ENCODE measurements at regions not wholly inside any gene's neighbourhood (a gene's known extent, or its start where the extent isn't known, plus 50 kb on each side); places are given as distances from the start of the nearest gene placed in this dataset.

DNA sequence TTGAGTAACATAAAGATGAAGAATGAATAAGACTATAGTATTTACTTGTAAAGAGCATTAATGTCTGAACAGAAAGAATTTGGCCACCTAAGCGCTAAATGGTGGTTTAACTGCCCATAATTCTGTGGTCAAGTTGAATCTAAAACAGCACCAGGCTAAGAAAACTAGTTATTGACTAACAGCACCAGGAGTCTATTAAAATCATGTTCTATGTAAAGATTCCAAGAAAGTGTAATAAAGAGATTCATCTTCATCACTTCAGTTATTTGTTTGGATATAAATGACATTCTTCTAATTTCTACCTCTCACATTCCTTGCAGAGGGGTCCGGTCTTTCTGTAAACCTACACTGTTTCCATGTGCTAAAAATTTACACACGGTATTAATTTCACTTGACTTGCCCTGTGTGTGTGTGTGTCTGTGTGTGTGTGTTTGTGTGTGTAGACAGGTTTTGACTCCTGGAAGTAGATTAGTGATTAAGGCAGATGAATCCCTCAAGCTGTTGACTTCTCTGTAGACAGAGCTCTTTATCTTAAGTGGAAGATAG, 84.4 kb downstream of the KLF6 start:
- no peaks in the 10 kb centered on the region for H3K36me3 ChIP-seq (ENCODE audit: control insufficient read depth, insufficient read depth, low read length)
- no peaks in the 10 kb centered on the region for H3K27me3 ChIP-seq (ENCODE audit: control insufficient read depth, insufficient read depth, low read length)
- TF ChIP-seq, protein P1, sequence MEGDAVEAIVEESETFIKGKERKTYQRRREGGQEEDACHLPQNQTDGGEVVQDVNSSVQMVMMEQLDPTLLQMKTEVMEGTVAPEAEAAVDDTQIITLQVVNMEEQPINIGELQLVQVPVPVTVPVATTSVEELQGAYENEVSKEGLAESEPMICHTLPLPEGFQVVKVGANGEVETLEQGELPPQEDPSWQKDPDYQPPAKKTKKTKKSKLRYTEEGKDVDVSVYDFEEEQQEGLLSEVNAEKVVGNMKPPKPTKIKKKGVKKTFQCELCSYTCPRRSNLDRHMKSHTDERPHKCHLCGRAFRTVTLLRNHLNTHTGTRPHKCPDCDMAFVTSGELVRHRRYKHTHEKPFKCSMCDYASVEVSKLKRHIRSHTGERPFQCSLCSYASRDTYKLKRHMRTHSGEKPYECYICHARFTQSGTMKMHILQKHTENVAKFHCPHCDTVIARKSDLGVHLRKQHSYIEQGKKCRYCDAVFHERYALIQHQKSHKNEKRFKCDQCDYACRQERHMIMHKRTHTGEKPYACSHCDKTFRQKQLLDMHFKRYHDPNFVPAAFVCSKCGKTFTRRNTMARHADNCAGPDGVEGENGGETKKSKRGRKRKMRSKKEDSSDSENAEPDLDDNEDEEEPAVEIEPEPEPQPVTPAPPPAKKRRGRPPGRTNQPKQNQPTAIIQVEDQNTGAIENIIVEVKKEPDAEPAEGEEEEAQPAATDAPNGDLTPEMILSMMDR (IDR thresholded peaks at IDR 0.05; ENCODE audit: insufficient read depth, low read length, poor library complexity, severe bottlenecking) = no peak
- DNase-seq (ENCODE audit: low read depth) = no peak
- no peak overlapping the region for H3K4me3 ChIP-seq (ENCODE audit: low read depth, low read length)

GRCh38 chr10:3699916-3700315, 85.1 kb downstream of the KLF6 start:
- TF ChIP-seq, protein P1 (IDR thresholded peaks at IDR 0.05; ENCODE audit: insufficient read depth, low read length, poor library complexity, severe bottlenecking) = no peak
- H3K36me3 ChIP-seq (ENCODE audit: control insufficient read depth, insufficient read depth, low read length) = no peaks in the 10 kb centered on the region
- DNase-seq (ENCODE audit: low read depth) = no peak

GRCh38 chr10:3698312-3698711, 86.7 kb downstream of the KLF6 start:
- no peak for DNase-seq (ENCODE audit: low read depth)
- Histone ChIP-seq H3K27me3 (ENCODE audit: control insufficient read depth, insufficient read depth, low read length) (no peaks in the 10 kb centered on the region), H3K36me3 (ENCODE audit: control insufficient read depth, insufficient read depth, low read length) (no peaks in the 10 kb centered on the region), H3K4me3 (ENCODE audit: low read depth, low read length) (no peak overlapping the region)
- TF ChIP-seq, protein P1 (IDR thresholded peaks at IDR 0.05; ENCODE audit: insufficient read depth, low read length, poor library complexity, severe bottlenecking) = no peak

More at GRCh38 chr10:3699916-3700315, 85.1 kb downstream of the KLF6 start:
- H3K27me3 ChIP-seq (ENCODE audit: control insufficient read depth, insufficient read depth, low read length) = no peaks in the 10 kb centered on the region
- no peak overlapping the region for H3K4me3 ChIP-seq (ENCODE audit: low read depth, low read length)

- H3K36me3 ChIP-seq (ENCODE audit: control insufficient read depth, insufficient read depth, low read length) = no peaks in the 10 kb centered on the region
- DNase-seq (ENCODE audit: low read depth) = no peak
- H3K27me3 ChIP-seq (ENCODE audit: control insufficient read depth, insufficient read depth, low read length) = no peaks in the 10 kb centered on the region
- no peak overlapping the region for H3K4me3 ChIP-seq (ENCODE audit: low read depth, low read length)
- TF ChIP-seq, protein P1 (IDR thresholded peaks at IDR 0.05; ENCODE audit: insufficient read depth, low read length, poor library complexity, severe bottlenecking) = no peak
Observed at GRCh38 chr10:3693698-3694080, 91.3 kb downstream of the KLF6 start.

- H3K4me3 ChIP-seq (ENCODE audit: low read depth, low read length) = no peak overlapping the region
- H3K27me3 ChIP-seq (ENCODE audit: control insufficient read depth, insufficient read depth, low read length) = no peaks in the 10 kb centered on the region
- DNase-seq (ENCODE audit: low read depth) = no peak
- TF ChIP-seq, protein P1 (IDR thresholded peaks at IDR 0.05; ENCODE audit: insufficient read depth, low read length, poor library complexity, severe bottlenecking) = no peak
- H3K36me3 ChIP-seq (ENCODE audit: control insufficient read depth, insufficient read depth, low read length) = no peaks in the 10 kb centered on the region
Observed at GRCh38 chr10:3693022-3693697, 91.8 kb downstream of the KLF6 start.

Measured in kidney epithelial cell (primary cell).